Stomach (tissue), 8 donors: ENCODE measurements at regions not wholly inside any gene's neighbourhood (a gene's known extent, or its start where the extent isn't known, plus 50 kb on each side); places are given as distances from the start of the nearest gene placed in this dataset.

Experiments
- DNase-seq, 2 donors: peaks; one replicate each; pipeline versions ENCODE4 v3.0.0 to v3.0.0-alpha.2; 2013 to 2019
- H3K27ac ChIP-seq, 5 donors: fragments of 200-600 bp in 4 of 5; sonication (generic) in 4 of 5; one replicate each; pipeline ENCODE4 v1.5.1; 2013 to 2019; ENCODE audit warnings: mild to moderate bottlenecking in 1 of 5, moderate library complexity in 1 of 5
- H3K27me3 ChIP-seq, 3 donors: fragments of 200-600 bp; sonication (generic); one replicate each; pipeline ENCODE4 v1.5.1; 2017 to 2019; ENCODE audit warnings: mixed run types in 1 of 3
- H3K36me3 ChIP-seq, 4 donors: fragments of 200-600 bp; sonication (generic); 1 replicate in 3 of 4; 2 replicates in 1 of 4; pipeline ENCODE4 v1.5.1; 2016 to 2019
- H3K4me1 ChIP-seq, 4 donors: fragments of 200-600 bp; sonication (generic); one replicate each; pipeline ENCODE4 v1.5.1; 2016 to 2019
- H3K4me3 ChIP-seq, 4 donors: fragments of 200-600 bp; sonication (generic) in 3 of 4; one replicate each; pipeline ENCODE4 v1.5.1; 2016 to 2019; ENCODE audit warnings: mild to moderate bottlenecking in 1 of 4
- H3K9me3 ChIP-seq, 4 donors: fragments of 200-600 bp; sonication (generic); one replicate each; pipeline ENCODE4 v1.5.1; 2016 to 2019
- CTCF ChIP-seq, 7 experiments: fragments of 450-650 bp in 4 of 7; fragments of 200-600 bp in 3 of 7; sonication (generic) in 3 of 7; IDR thresholded peaks; one replicate each; pipeline ENCODE4 v1.5.1; 2016 to 2019; ENCODE audit warnings: antibody characterized with exemption in 7 of 7, control low read depth in 2 of 7, mild to moderate bottlenecking in 1 of 7
- EP300 ChIP-seq: sonication (generic); formaldehyde crosslinking; IDR thresholded peaks from one replicate; pipeline ENCODE4 v1.6.1; 2017; ENCODE audit warnings: antibody characterized with exemption
- POLR2A ChIP-seq, 4 donors: fragments of 450-650 bp; IDR thresholded peaks; one replicate each; pipeline ENCODE4 v1.6.1; 2016; ENCODE audit warnings: antibody characterized with exemption in 4 of 4, control low read depth in 2 of 4, mild to moderate bottlenecking in 1 of 4, moderate library complexity in 1 of 4
- POLR2AphosphoS5 ChIP-seq, 3 donors: sonication (generic); formaldehyde crosslinking; IDR thresholded peaks; one replicate each; pipeline ENCODE4 v1.6.1; 2016; ENCODE audit warnings: antibody characterized with exemption in 3 of 3
- WGBS, 5 donors: extraction: QIAGEN DNeasy Blood & Tissue Kit in 3 of 5; methylation state at CpG; one replicate each; pipeline versions ENCODE4 v1.1.5 to v1.1.7; 2013 to 2018; 5-methylcytosine and 5-hydroxymethylcytosine counted together
- intact Hi-C: fragments of 100-400 bp; cut with DNase I; formaldehyde crosslinking; loops from one replicate; pipeline ENCODE4 v1.15.1; 2023; ENCODE audit warnings: low total_unique reads
- donor health status: healthy with polysubstance abuse.
- donor health status: Bipolar disorder and iron deficiency.
- donor health status: healthy.

- no peak overlapping the region for H3K27ac ChIP-seq
- no peaks in the 10 kb centered on the region for H3K27me3 ChIP-seq
- H3K4me1 ChIP-seq, result no peaks in the 10 kb centered on the region
- DNase-seq, result no peak
- WGBS, 5 donors, result 68 to 87% (median 85%) methylated on average over 3 of the region's 3 CpGs
- intact Hi-C loops, result no loop called here
- no peaks in the 10 kb centered on the region for H3K36me3 ChIP-seq
- no peak for TF ChIP-seq POLR2A (IDR thresholded peaks at IDR 0.05)
- TF ChIP-seq POLR2AphosphoS5 (IDR thresholded peaks at IDR 0.05), result no peak
- TF ChIP-seq EP300, result no peak
- TF ChIP-seq CTCF (IDR thresholded peaks at IDR 0.05), result no peak
- H3K9me3 ChIP-seq, result no peaks in the 10 kb centered on the region
- H3K4me3 ChIP-seq, result no peak overlapping the region
Observed at GRCh38 chr18:68301441-68301840, 413.5 kb downstream of the TMX3 start.

- no peak for DNase-seq
- intact Hi-C loops, result no loop called here
- TF ChIP-seq CTCF (IDR thresholded peaks at IDR 0.05) (no peak), EP300 (no peak), POLR2AphosphoS5 (IDR thresholded peaks at IDR 0.05) (no peak), POLR2A (IDR thresholded peaks at IDR 0.05) (no peak)
Observed at GRCh38 chr18:68299906-68300305, 415.0 kb downstream of the TMX3 start.

GRCh38 chr18:68298330-68298729 lies 416.6 kb downstream of the TMX3 start:
- intact Hi-C loops, result no loop called here
- 37 to 58% (median 53%) methylated on average over 4 of the region's 4 CpGs for WGBS, 5 donors

More at GRCh38 chr18:68299906-68300305, 415.0 kb downstream of the TMX3 start:
- Histone ChIP-seq H3K9me3 (no peaks in the 10 kb centered on the region), H3K27me3 (no peaks in the 10 kb centered on the region), H3K4me3 (no peak overlapping the region), H3K27ac (no peak overlapping the region), H3K36me3 (no peaks in the 10 kb centered on the region), H3K4me1 (no peaks in the 10 kb centered on the region)
- 73 to 90% (median 83%) methylated on average over 3 of the region's 3 CpGs for WGBS, 5 donors

GRCh38 chr18:68288408-68288807 lies 426.5 kb downstream of the TMX3 start:
- WGBS, 5 donors, result 62 to 65% (median 63%) methylated on average over 4 of the region's 4 CpGs
- intact Hi-C loops, result no loop called here
- TF ChIP-seq POLR2AphosphoS5 (IDR thresholded peaks at IDR 0.05) (no peak), POLR2A (IDR thresholded peaks at IDR 0.05) (no peak), EP300 (no peak), CTCF (IDR thresholded peaks at IDR 0.05) (no peak)

More at GRCh38 chr18:68298330-68298729, 416.6 kb downstream of the TMX3 start:
- TF ChIP-seq EP300 (no peak), POLR2AphosphoS5 (IDR thresholded peaks at IDR 0.05) (no peak), CTCF (IDR thresholded peaks at IDR 0.05) (no peak), POLR2A (IDR thresholded peaks at IDR 0.05) (no peak)
- H3K27ac ChIP-seq, result no peak overlapping the region
- H3K36me3 ChIP-seq, result no peaks in the 10 kb centered on the region
- H3K4me3 ChIP-seq, result no peak overlapping the region
- H3K27me3 ChIP-seq, result no peaks in the 10 kb centered on the region
- H3K4me1 ChIP-seq, result no peaks in the 10 kb centered on the region
- H3K9me3 ChIP-seq, result no peaks in the 10 kb centered on the region
- no peak for DNase-seq

More at GRCh38 chr18:68288408-68288807, 426.5 kb downstream of the TMX3 start:
- Histone ChIP-seq H3K27ac (no peak overlapping the region), H3K36me3 (no peaks in the 10 kb centered on the region), H3K4me3 (no peak overlapping the region), H3K9me3 (no peaks in the 10 kb centered on the region), H3K4me1 (no peaks in the 10 kb centered on the region), H3K27me3 (no peaks in the 10 kb centered on the region)
- peak in 1 of 2 donors; percentile 16 for DNase-seq
